ENCODE measurements at regions not wholly inside any gene's neighbourhood (a gene's known extent, or its start where the extent isn't known, plus 50 kb on each side); places are given as distances from the start of the nearest gene placed in this dataset.

DNA sequence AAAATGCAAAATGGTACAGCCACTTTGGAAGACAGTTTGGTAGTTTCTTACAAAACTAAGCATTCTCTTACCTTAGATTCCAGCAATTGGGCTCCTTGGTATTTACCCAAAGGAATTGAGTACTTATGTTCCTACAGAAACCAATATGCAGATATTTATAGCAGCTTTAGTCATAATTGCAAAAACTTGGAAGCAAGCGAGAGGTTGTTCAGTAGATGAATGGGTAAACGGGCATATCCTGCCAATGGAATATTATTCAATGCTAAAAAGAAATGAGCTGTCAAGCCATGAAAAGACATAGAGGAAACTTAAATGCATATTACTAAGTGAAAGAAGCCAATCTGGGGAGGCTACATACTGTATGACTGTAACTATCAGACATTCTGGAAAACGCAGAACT is 926.7 kb downstream of the TYW1 start (continued):
- TF ChIP-seq, protein P1, sequence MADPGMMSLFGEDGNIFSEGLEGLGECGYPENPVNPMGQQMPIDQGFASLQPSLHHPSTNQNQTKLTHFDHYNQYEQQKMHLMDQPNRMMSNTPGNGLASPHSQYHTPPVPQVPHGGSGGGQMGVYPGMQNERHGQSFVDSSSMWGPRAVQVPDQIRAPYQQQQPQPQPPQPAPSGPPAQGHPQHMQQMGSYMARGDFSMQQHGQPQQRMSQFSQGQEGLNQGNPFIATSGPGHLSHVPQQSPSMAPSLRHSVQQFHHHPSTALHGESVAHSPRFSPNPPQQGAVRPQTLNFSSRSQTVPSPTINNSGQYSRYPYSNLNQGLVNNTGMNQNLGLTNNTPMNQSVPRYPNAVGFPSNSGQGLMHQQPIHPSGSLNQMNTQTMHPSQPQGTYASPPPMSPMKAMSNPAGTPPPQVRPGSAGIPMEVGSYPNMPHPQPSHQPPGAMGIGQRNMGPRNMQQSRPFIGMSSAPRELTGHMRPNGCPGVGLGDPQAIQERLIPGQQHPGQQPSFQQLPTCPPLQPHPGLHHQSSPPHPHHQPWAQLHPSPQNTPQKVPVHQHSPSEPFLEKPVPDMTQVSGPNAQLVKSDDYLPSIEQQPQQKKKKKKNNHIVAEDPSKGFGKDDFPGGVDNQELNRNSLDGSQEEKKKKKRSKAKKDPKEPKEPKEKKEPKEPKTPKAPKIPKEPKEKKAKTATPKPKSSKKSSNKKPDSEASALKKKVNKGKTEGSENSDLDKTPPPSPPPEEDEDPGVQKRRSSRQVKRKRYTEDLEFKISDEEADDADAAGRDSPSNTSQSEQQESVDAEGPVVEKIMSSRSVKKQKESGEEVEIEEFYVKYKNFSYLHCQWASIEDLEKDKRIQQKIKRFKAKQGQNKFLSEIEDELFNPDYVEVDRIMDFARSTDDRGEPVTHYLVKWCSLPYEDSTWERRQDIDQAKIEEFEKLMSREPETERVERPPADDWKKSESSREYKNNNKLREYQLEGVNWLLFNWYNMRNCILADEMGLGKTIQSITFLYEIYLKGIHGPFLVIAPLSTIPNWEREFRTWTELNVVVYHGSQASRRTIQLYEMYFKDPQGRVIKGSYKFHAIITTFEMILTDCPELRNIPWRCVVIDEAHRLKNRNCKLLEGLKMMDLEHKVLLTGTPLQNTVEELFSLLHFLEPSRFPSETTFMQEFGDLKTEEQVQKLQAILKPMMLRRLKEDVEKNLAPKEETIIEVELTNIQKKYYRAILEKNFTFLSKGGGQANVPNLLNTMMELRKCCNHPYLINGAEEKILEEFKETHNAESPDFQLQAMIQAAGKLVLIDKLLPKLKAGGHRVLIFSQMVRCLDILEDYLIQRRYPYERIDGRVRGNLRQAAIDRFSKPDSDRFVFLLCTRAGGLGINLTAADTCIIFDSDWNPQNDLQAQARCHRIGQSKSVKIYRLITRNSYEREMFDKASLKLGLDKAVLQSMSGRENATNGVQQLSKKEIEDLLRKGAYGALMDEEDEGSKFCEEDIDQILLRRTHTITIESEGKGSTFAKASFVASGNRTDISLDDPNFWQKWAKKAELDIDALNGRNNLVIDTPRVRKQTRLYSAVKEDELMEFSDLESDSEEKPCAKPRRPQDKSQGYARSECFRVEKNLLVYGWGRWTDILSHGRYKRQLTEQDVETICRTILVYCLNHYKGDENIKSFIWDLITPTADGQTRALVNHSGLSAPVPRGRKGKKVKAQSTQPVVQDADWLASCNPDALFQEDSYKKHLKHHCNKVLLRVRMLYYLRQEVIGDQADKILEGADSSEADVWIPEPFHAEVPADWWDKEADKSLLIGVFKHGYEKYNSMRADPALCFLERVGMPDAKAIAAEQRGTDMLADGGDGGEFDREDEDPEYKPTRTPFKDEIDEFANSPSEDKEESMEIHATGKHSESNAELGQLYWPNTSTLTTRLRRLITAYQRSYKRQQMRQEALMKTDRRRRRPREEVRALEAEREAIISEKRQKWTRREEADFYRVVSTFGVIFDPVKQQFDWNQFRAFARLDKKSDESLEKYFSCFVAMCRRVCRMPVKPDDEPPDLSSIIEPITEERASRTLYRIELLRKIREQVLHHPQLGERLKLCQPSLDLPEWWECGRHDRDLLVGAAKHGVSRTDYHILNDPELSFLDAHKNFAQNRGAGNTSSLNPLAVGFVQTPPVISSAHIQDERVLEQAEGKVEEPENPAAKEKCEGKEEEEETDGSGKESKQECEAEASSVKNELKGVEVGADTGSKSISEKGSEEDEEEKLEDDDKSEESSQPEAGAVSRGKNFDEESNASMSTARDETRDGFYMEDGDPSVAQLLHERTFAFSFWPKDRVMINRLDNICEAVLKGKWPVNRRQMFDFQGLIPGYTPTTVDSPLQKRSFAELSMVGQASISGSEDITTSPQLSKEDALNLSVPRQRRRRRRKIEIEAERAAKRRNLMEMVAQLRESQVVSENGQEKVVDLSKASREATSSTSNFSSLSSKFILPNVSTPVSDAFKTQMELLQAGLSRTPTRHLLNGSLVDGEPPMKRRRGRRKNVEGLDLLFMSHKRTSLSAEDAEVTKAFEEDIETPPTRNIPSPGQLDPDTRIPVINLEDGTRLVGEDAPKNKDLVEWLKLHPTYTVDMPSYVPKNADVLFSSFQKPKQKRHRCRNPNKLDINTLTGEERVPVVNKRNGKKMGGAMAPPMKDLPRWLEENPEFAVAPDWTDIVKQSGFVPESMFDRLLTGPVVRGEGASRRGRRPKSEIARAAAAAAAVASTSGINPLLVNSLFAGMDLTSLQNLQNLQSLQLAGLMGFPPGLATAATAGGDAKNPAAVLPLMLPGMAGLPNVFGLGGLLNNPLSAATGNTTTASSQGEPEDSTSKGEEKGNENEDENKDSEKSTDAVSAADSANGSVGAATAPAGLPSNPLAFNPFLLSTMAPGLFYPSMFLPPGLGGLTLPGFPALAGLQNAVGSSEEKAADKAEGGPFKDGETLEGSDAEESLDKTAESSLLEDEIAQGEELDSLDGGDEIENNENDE (IDR thresholded peaks at IDR 0.05; ENCODE audit: insufficient replicate concordance, low read length): no peak
- TF ChIP-seq GABPA (IDR thresholded peaks at IDR 0.05; ENCODE audit: borderline replicate concordance, insufficient read depth, low read length) (no peak), KDM5A (IDR thresholded peaks at IDR 0.05; ENCODE audit: low read length) (no peak), SIRT6 (IDR thresholded peaks at IDR 0.05; ENCODE audit: low read length) (no peak), CREB1 (IDR thresholded peaks at IDR 0.05) (no peak), RFX5 (IDR thresholded peaks at IDR 0.05; ENCODE audit: borderline replicate concordance, low read depth, low read length) (no peak), FOSL1 (IDR thresholded peaks at IDR 0.05; ENCODE audit: insufficient read depth, low read depth, low read length) (no peak), CTBP2 (IDR thresholded peaks at IDR 0.05; ENCODE audit: borderline replicate concordance, insufficient read depth, insufficient read length, low read length) (no peak), NRF1 (IDR thresholded peaks at IDR 0.05; ENCODE audit: low read depth, low read length) (no peak)
- TF ChIP-seq, protein P2, sequence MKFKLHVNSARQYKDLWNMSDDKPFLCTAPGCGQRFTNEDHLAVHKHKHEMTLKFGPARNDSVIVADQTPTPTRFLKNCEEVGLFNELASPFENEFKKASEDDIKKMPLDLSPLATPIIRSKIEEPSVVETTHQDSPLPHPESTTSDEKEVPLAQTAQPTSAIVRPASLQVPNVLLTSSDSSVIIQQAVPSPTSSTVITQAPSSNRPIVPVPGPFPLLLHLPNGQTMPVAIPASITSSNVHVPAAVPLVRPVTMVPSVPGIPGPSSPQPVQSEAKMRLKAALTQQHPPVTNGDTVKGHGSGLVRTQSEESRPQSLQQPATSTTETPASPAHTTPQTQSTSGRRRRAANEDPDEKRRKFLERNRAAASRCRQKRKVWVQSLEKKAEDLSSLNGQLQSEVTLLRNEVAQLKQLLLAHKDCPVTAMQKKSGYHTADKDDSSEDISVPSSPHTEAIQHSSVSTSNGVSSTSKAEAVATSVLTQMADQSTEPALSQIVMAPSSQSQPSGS (IDR thresholded peaks at IDR 0.05; ENCODE audit: low read length): no peak
- TF ChIP-seq, protein P3, sequence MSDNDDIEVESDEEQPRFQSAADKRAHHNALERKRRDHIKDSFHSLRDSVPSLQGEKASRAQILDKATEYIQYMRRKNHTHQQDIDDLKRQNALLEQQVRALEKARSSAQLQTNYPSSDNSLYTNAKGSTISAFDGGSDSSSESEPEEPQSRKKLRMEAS (IDR thresholded peaks at IDR 0.05): no peak

Measured in H1 (cell line).